B cell (primary cell): ENCODE measurements at regions not wholly inside any gene's neighbourhood (a gene's known extent, or its start where the extent isn't known, plus 50 kb on each side); places are given as distances from the start of the nearest gene placed in this dataset.

Experiments
- ATAC-seq: fragments of 200-7000 bp; cut with Tn5 transposase; one replicate; pipeline ENCODE4 v1.10.0; 2021; ENCODE audit warnings: low read depth, mild to moderate bottlenecking, moderate number of reproducible peaks, moderate library complexity
- CTCF ChIA-PET: fragments of 350-600 bp; sonication (Branson Sonifier 250); formaldehyde crosslinking; loops from one replicate; lab custom pipeline; 2021; ENCODE audit warnings: antibody characterized with exemption, inconsistent platforms; lab: Charles Lee
- POLR2A ChIA-PET: fragments of 350-600 bp; sonication (Branson Sonifier 250); formaldehyde crosslinking; loops from one replicate; lab custom pipeline; 2021; ENCODE audit warnings: antibody characterized with exemption; lab: Charles Lee
- DNase-seq: peaks from one replicate; pipeline ENCODE4 v3.0.0; 2013
- H2AFZ ChIP-seq: 2 replicates; pipeline ENCODE4 v1.6.1; 2012; ENCODE audit warnings: mild to moderate bottlenecking, low read depth, low read length; ENCODE audit not compliant: insufficient read depth, poor library complexity, severe bottlenecking
- H3K27ac ChIP-seq, 2 donors: 1 replicate in 1 of 2; 2 replicates in 1 of 2; pipeline ENCODE4 v1.5.1; 2012 to 2013; ENCODE audit warnings: low read length in 2 of 2, mild to moderate bottlenecking in 2 of 2, moderate library complexity in 1 of 2
- H3K27me3 ChIP-seq, 4 experiments: fragments of 200-600 bp in 1 of 4; sonication (generic) in 1 of 4; replicated peaks in 1 of 4; 1 replicate in 2 of 4; 2 replicates in 2 of 4; pipeline versions ENCODE4 v1.6.1 to v1.7.0; 2013 to 2016; ENCODE audit warnings: low read length in 3 of 4, mild to moderate bottlenecking in 2 of 4, mixed read lengths in 1 of 4, moderate library complexity in 1 of 4; ENCODE audit not compliant: insufficient read depth in 4 of 4, control insufficient read depth in 3 of 4; ENCODE audit errors: control extremely low read depth in 1 of 4
- H3K36me3 ChIP-seq, 2 experiments: replicated peaks in 1 of 2; 1 replicate in 1 of 2; 2 replicates in 1 of 2; pipeline versions ENCODE4 v1.6.1 to v1.7.1; 2013; ENCODE audit warnings: low read length in 1 of 2; ENCODE audit not compliant: insufficient read depth in 2 of 2, control insufficient read depth in 1 of 2; ENCODE audit errors: control extremely low read depth in 1 of 2, extremely low read depth in 1 of 2
- H3K4me1 ChIP-seq, 2 donors: fragments of 200-600 bp in 1 of 2; sonication (generic) in 1 of 2; 1 replicate in 1 of 2; 2 replicates in 1 of 2; pipeline versions ENCODE4 v1.5.1 to v1.6.1; 2013 to 2017; ENCODE audit warnings: low read length in 2 of 2; ENCODE audit not compliant: control insufficient read depth in 2 of 2, insufficient read depth in 2 of 2
- H3K4me2 ChIP-seq: replicated peaks from 2 replicates; pipeline ENCODE3; 2012; ENCODE audit warnings: mild to moderate bottlenecking, low read depth, low read length; ENCODE audit not compliant: poor library complexity, severe bottlenecking
- H3K4me3 ChIP-seq, 5 experiments: fragments of 200-600 bp in 1 of 5; sonication (generic) in 1 of 5; 1 replicate in 3 of 5; 2 replicates in 2 of 5; pipeline versions ENCODE4 v1.5.1 to v1.7.0; 2011 to 2016; ENCODE audit warnings: low read length in 4 of 5, mild to moderate bottlenecking in 4 of 5, low read depth in 2 of 5, control low read depth in 1 of 5, moderate library complexity in 1 of 5; ENCODE audit not compliant: insufficient read depth in 1 of 5; ENCODE audit errors: control extremely low read depth in 1 of 5, extremely low read depth in 1 of 5
- H3K79me2 ChIP-seq: fragments of 200-600 bp; sonication (generic); one replicate; pipeline ENCODE4 v1.6.0; 2016; ENCODE audit warnings: low read length; ENCODE audit not compliant: control insufficient read depth, insufficient read depth
- H3K9ac ChIP-seq: fragments of 200-600 bp; sonication (generic); 2 replicates; pipeline ENCODE4 v1.6.1; 2017; ENCODE audit warnings: mild to moderate bottlenecking, low read length, moderate library complexity
- H3K9me3 ChIP-seq, 3 donors: one replicate each; pipeline versions ENCODE4 v1.6.1 to v1.7.1; 2013; ENCODE audit warnings: low read length in 2 of 3; ENCODE audit not compliant: control insufficient read depth in 2 of 3, insufficient read depth in 1 of 3; ENCODE audit errors: control extremely low read depth in 1 of 3
- H4K20me1 ChIP-seq: 2 replicates; pipeline ENCODE4 v1.6.0; 2012; ENCODE audit warnings: mild to moderate bottlenecking, low read length; ENCODE audit not compliant: insufficient read depth, control insufficient read depth, poor library complexity, severe bottlenecking
- H3K27ac Mint-ChIP-seq: one replicate; pipeline ENCODE4 v1.8.0; 2021; ENCODE audit warnings: mixed read lengths
- H3K27me3 Mint-ChIP-seq: one replicate; pipeline ENCODE4 v1.8.0; 2021; ENCODE audit warnings: mixed read lengths
- H3K4me1 Mint-ChIP-seq: one replicate; pipeline ENCODE4 v1.8.0; 2021; ENCODE audit warnings: mixed read lengths
- H3K4me3 Mint-ChIP-seq: one replicate; pipeline ENCODE4 v1.8.0; 2021; ENCODE audit warnings: mixed read lengths
- H3K9me3 Mint-ChIP-seq: one replicate; pipeline ENCODE4 v1.8.0; 2022; ENCODE audit warnings: mixed read lengths; ENCODE audit not compliant: insufficient read depth
- CTCF ChIP-seq: fragments of 200-600 bp; IDR thresholded peaks from one replicate; pipeline ENCODE4 v1.8.0; 2022; ENCODE audit warnings: antibody characterized with exemption, mild to moderate bottlenecking
- EZH2 ChIP-seq: IDR thresholded peaks from 2 replicates; pipeline ENCODE4 v1.6.1; 2012; ENCODE audit warnings: borderline replicate concordance, low read depth, mild to moderate bottlenecking, moderate library complexity, low read length; ENCODE audit not compliant: insufficient read depth, poor library complexity, severe bottlenecking
- WGBS: methylation state at CpG from one replicate; pipeline ENCODE4 v1.1.5; 2013; ENCODE audit warnings: missing lambda C conversion rate; ENCODE audit not compliant: insufficient coverage; 5-methylcytosine and 5-hydroxymethylcytosine counted together
- intact Hi-C: fragments of 100-400 bp; cut with micrococcal nuclease; formaldehyde crosslinking; loops from one replicate; pipeline ENCODE4 v1.10.0; 2022

- no peaks in the 10 kb centered on the region for H4K20me1 ChIP-seq
- no peak overlapping the region for H3K4me2 ChIP-seq
- H3K4me3 ChIP-seq, result no peak overlapping the region
- intact Hi-C loops, result no loop called here
- Mint-ChIP-seq H3K4me1 (no peaks in the 10 kb centered on the region), H3K4me3 (no peak overlapping the region), H3K27ac (no peak overlapping the region), H3K27me3 (peaks cover 9% of the 10 kb centered on the region), H3K9me3 (no peaks in the 10 kb centered on the region)
- no peak for TF ChIP-seq CTCF
- no peak for TF ChIP-seq EZH2
- ChIA-PET CTCF (interaction anchor here (1.1 kb wide), 1 partner anchor 22 kb away, joined by 4 read pairs; no protein-coding TSS in a partner anchor), POLR2A (no interaction called here)
- ATAC-seq, result no peak
- no peak for DNase-seq
- no peaks in the 10 kb centered on the region for H3K79me2 ChIP-seq
- H3K36me3 ChIP-seq, result no peaks in the 10 kb centered on the region
- H3K9ac ChIP-seq, result no peak overlapping the region
- H3K27ac ChIP-seq, result no peak overlapping the region
- no peaks in the 10 kb centered on the region for H3K4me1 ChIP-seq
- no peaks in the 10 kb centered on the region for H3K9me3 ChIP-seq
- H2AFZ ChIP-seq, result no peak overlapping the region
- no CpG with 5 or more reads among the region's 6 CpGs for WGBS
- H3K27me3 ChIP-seq, result peaks cover 0 to 10% (median 0%) of the 10 kb centered on the region in 4 experiments
Observed at GRCh38 chr10:104557966-104558365, 83.1 kb upstream of the SORCS3 start.

GRCh38 chr10:104559935-104560334, 81.2 kb upstream of the SORCS3 start:
- no peaks in the 10 kb centered on the region for H3K79me2 ChIP-seq
- H3K36me3 ChIP-seq, result no peaks in the 10 kb centered on the region
- Mint-ChIP-seq H3K4me3 (no peak overlapping the region), H3K4me1 (no peaks in the 10 kb centered on the region), H3K27me3 (peaks cover 9% of the 10 kb centered on the region), H3K27ac (no peak overlapping the region), H3K9me3 (no peaks in the 10 kb centered on the region)
- CTCF ChIA-PET, result no interaction called here
- H3K9me3 ChIP-seq, result no peaks in the 10 kb centered on the region
- no peak for DNase-seq
- H3K9ac ChIP-seq, result no peak overlapping the region
- no peaks in the 10 kb centered on the region for H4K20me1 ChIP-seq
- no peak overlapping the region for H3K4me3 ChIP-seq
- H3K4me2 ChIP-seq, result no peak overlapping the region
- H3K4me1 ChIP-seq, result no peaks in the 10 kb centered on the region
- TF ChIP-seq CTCF, result no peak
- TF ChIP-seq EZH2, result no peak
- H3K27me3 ChIP-seq, result peaks cover 0 to 10% (median 0%) of the 10 kb centered on the region in 4 experiments
- H2AFZ ChIP-seq, result no peak overlapping the region
- ATAC-seq, result no peak
- no peak overlapping the region for H3K27ac ChIP-seq
- POLR2A ChIA-PET, result no interaction called here
- 90% methylated on average over 3 of the region's 5 CpGs for WGBS
- intact Hi-C loops, result no loop called here
